GM19240 (cell line): ENCODE measurements at regions not wholly inside any gene's neighbourhood (a gene's known extent, or its start where the extent isn't known, plus 50 kb on each side); places are given as distances from the start of the nearest gene placed in this dataset.
"Not testable (repeated sequence)": the region's sequence is repeated elsewhere in the genome, so short reads cannot be mapped to it uniquely, and the experiment has no call there.

Experiments used
- DNase-seq: peaks from one replicate; pipeline ENCODE4 v3.0.0; 2011; ENCODE audit warnings: low spot score; ENCODE audit not compliant: insufficient read length

GRCh38 chr4:149985981-149986380 is 92.3 kb upstream of the DCLK2 start:
- DNase-seq = no peak

GRCh38 chr4:149986917-149987316 is 91.3 kb upstream of the DCLK2 start:
- DNase-seq = no peak

- no peak for DNase-seq
These were observed 90.7 kb upstream of the DCLK2 start for GRCh38 chr4:149987330-149988086.

- DNase-seq = no peak
These were observed 90.2 kb upstream of the DCLK2 start for GRCh38 chr4:149988087-149988410.

GRCh38 chr4:149993030-149993429 is 85.2 kb upstream of the DCLK2 start:
- no peak for DNase-seq

GRCh38 chr4:149995134-149995756 is 83.0 kb upstream of the DCLK2 start:
- DNase-seq = no peak

GRCh38 chr4:149997881-149998421 is 80.3 kb upstream of the DCLK2 start:
- DNase-seq = no peak

GRCh38 chr4:149999485-150000074 is 78.7 kb upstream of the DCLK2 start:
- no peak for DNase-seq

- no peak for DNase-seq
These were observed 76.4 kb upstream of the DCLK2 start for GRCh38 chr4:150001815-150002214.

- no peak for DNase-seq
These were observed 75.7 kb upstream of the DCLK2 start for GRCh38 chr4:150002561-150002960.

- DNase-seq = no peak
These were observed 73.8 kb upstream of the DCLK2 start for GRCh38 chr4:150004481-150004880.

GRCh38 chr4:150005537-150005936 is 72.7 kb upstream of the DCLK2 start:
- DNase-seq = no peak

- DNase-seq = no peak
These were observed 72.0 kb upstream of the DCLK2 start for GRCh38 chr4:150006197-150006596.

- DNase-seq = no peak
These were observed 70.7 kb upstream of the DCLK2 start for GRCh38 chr4:150007512-150007911.

GRCh38 chr4:150008546-150008945 is 69.7 kb upstream of the DCLK2 start:
- DNase-seq = no peak

- no peak for DNase-seq
These were observed 68.7 kb upstream of the DCLK2 start for GRCh38 chr4:150009533-150009932.

- DNase-seq = no peak
These were observed 67.6 kb upstream of the DCLK2 start for GRCh38 chr4:150010525-150011126.

GRCh38 chr4:150012851-150013360 is 65.3 kb upstream of the DCLK2 start:
- DNase-seq = no peak

GRCh38 chr4:150015910-150016309 is 62.3 kb upstream of the DCLK2 start:
- DNase-seq = not testable (repeated sequence)

- DNase-seq = not testable (repeated sequence)
These were observed 61.6 kb upstream of the DCLK2 start for GRCh38 chr4:150016621-150017020.

GRCh38 chr4:150018257-150018656 is 60.0 kb upstream of the DCLK2 start:
- DNase-seq = no peak

GRCh38 chr4:150021483-150021882 is 56.8 kb upstream of the DCLK2 start:
- no peak for DNase-seq
